CD4-positive, alpha-beta T cell treated with Interleukin-1 beta for 1 hour (primary cell): ENCODE measurements at regions not wholly inside any gene's neighbourhood (a gene's known extent, or its start where the extent isn't known, plus 50 kb on each side); places are given as distances from the start of the nearest gene placed in this dataset.

Experiments used
- DNase-seq, 2 donors: peaks; one replicate each; pipeline ENCODE4 v3.0.0-alpha.2; 2020 to 2022

- DNase-seq, result no peak
Measured at GRCh38 chr3:35544976-35545375, 94.3 kb upstream of the ARPP21 start.

- no peak for DNase-seq
Measured at GRCh38 chr3:35549690-35550089, 89.6 kb upstream of the ARPP21 start.

GRCh38 chr3:35562141-35562540 is 77.2 kb upstream of the ARPP21 start:
- DNase-seq, result no peak

- DNase-seq, result no peak
Measured at GRCh38 chr3:35565048-35565447, 74.3 kb upstream of the ARPP21 start.
